SU-DHL-6 (cell line): ENCODE measurements at regions not wholly inside any gene's neighbourhood (a gene's known extent, or its start where the extent isn't known, plus 50 kb on each side); places are given as distances from the start of the nearest gene placed in this dataset.

Experiments
- H2AFZ ChIP-seq: fragments of 200-600 bp; sonication (generic); 2 replicates; pipeline ENCODE4 v1.6.1; 2014; ENCODE audit warnings: low read depth, mild to moderate bottlenecking, moderate library complexity, mixed read lengths, antibody characterized with exemption, low read length; ENCODE audit not compliant: severe bottlenecking
- H3F3A ChIP-seq: fragments of 200-600 bp; shearing (Covaris generic); 2 replicates; pipeline ENCODE4 v1.6.0; 2016; ENCODE audit warnings: antibody characterized with exemption, mild to moderate bottlenecking; ENCODE audit not compliant: insufficient read depth
- H3K27ac ChIP-seq: fragments of 200-600 bp; sonication (generic); 2 replicates; pipeline ENCODE4 v1.5.1; 2016; ENCODE audit warnings: low read depth, mild to moderate bottlenecking, low read length, moderate library complexity, mixed read lengths
- H3K27me3 ChIP-seq: fragments of 200-600 bp; sonication (generic), shearing (Covaris generic); 2 replicates; pipeline ENCODE4 v1.6.0; 2014; ENCODE audit warnings: mild to moderate bottlenecking, low read length
- H3K36me3 ChIP-seq: fragments of 200-600 bp; sonication (generic); 2 replicates; pipeline ENCODE4 v1.6.1; 2014; ENCODE audit warnings: mild to moderate bottlenecking, low read length, mixed read lengths
- H3K4me2 ChIP-seq: fragments of 300-600, 200-600 bp; shearing (Covaris generic), sonication (generic); 2 replicates; pipeline ENCODE4 v1.6.0; 2014; ENCODE audit warnings: low read length, low read depth, mild to moderate bottlenecking; ENCODE audit not compliant: poor library complexity, severe bottlenecking
- H3K4me3 ChIP-seq: fragments of 200-600 bp; sonication (generic); 2 replicates; pipeline ENCODE4 v1.5.1; 2014; ENCODE audit warnings: antibody characterized with exemption, low read length, mild to moderate bottlenecking, mixed read lengths; ENCODE audit not compliant: insufficient read depth, poor library complexity, severe bottlenecking
- H3K79me2 ChIP-seq: fragments of 200-600 bp; sonication (generic); 2 replicates; pipeline ENCODE4 v1.6.1; 2014; ENCODE audit warnings: mild to moderate bottlenecking, low read length, moderate library complexity; ENCODE audit not compliant: insufficient read depth
- H3K9ac ChIP-seq: fragments of 200-600 bp; sonication (generic); 2 replicates; pipeline ENCODE4 v1.7.0; 2014; ENCODE audit warnings: mild to moderate bottlenecking, low read length
- H3K9me2 ChIP-seq: fragments of 200-600 bp; sonication (generic); replicated peaks from 2 replicates; pipeline ENCODE4 v1.6.1; 2014; ENCODE audit warnings: low read length; ENCODE audit not compliant: insufficient read depth
- H3K9me3 ChIP-seq: fragments of 200-600 bp; sonication (generic); 2 replicates; pipeline ENCODE4 v1.6.1; 2014; ENCODE audit warnings: low read length, mixed read lengths; ENCODE audit not compliant: insufficient read depth
- H4K20me1 ChIP-seq: fragments of 200-600 bp; sonication (generic); 2 replicates; pipeline ENCODE4 v1.6.1; 2014; ENCODE audit warnings: low read depth, mild to moderate bottlenecking, antibody characterized with exemption, low read length, moderate library complexity, mixed read lengths
- EZH2phosphoT487 ChIP-seq: fragments of 200-600 bp; sonication (generic), shearing (Covaris generic); conservative IDR thresholded peaks from 2 replicates; pipeline ENCODE4 v1.6.1; 2018; ENCODE audit warnings: mild to moderate bottlenecking, antibody characterized with exemption, low read length, moderate library complexity, mixed read lengths
- TF ChIP-seq, protein P1 (sequence below): fragments of 200-600 bp; sonication (generic); IDR thresholded peaks from one replicate; pipeline ENCODE4 v1.5.1; 2017; ENCODE audit warnings: antibody characterized with exemption, mild to moderate bottlenecking, low read length, moderate library complexity; ENCODE audit not compliant: insufficient read depth, poor library complexity, severe bottlenecking

DNA sequence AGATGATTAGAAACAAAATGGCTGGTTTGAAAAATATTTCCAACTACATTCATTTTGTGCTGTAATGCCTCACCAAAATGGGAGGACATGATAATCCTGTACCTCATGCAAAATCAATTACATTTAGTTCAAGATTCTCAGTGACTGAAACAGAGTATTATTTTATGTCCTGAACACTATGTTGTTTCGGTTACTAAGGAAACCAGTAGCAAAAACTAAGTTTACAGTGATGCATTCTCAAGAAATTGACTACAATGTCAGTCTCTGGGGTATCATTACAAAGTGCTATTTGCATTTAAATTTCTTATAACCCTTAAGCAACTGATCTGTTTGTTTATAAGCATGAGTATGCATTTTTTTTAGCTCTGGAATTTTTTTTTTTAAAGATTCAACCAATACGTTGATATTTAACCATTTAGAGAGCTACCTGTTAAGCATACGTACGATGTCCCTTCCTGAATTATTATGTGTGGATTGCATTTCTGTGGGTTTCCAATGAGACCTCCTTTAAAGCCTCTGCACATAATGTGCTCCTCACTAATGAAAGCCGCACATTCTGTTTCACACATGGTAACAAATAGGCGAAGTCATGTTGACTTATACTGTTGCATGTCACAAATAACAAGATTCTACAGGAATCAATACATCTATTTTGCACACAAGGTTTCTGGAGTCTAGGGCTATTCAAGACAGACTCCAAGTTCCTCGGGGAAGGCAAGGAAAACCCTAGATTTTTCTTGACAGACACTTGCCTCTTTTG, 1035.7 kb downstream of the ADGRL2 start:
- no peaks in the 10 kb centered on the region for H3F3A ChIP-seq
- no peak for TF ChIP-seq EZH2phosphoT487
- TF ChIP-seq, protein P1, sequence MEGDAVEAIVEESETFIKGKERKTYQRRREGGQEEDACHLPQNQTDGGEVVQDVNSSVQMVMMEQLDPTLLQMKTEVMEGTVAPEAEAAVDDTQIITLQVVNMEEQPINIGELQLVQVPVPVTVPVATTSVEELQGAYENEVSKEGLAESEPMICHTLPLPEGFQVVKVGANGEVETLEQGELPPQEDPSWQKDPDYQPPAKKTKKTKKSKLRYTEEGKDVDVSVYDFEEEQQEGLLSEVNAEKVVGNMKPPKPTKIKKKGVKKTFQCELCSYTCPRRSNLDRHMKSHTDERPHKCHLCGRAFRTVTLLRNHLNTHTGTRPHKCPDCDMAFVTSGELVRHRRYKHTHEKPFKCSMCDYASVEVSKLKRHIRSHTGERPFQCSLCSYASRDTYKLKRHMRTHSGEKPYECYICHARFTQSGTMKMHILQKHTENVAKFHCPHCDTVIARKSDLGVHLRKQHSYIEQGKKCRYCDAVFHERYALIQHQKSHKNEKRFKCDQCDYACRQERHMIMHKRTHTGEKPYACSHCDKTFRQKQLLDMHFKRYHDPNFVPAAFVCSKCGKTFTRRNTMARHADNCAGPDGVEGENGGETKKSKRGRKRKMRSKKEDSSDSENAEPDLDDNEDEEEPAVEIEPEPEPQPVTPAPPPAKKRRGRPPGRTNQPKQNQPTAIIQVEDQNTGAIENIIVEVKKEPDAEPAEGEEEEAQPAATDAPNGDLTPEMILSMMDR: no peak
- no peak overlapping the region for H3K9ac ChIP-seq
- no peak overlapping the region for H3K4me3 ChIP-seq
- no peaks in the 10 kb centered on the region for H3K9me2 ChIP-seq
- H3K9me3 ChIP-seq: no peaks in the 10 kb centered on the region
- H3K4me2 ChIP-seq: no peak overlapping the region
- H3K27ac ChIP-seq: no peak overlapping the region
- H3K36me3 ChIP-seq: no peaks in the 10 kb centered on the region
- no peaks in the 10 kb centered on the region for H4K20me1 ChIP-seq
- no peaks in the 10 kb centered on the region for H3K27me3 ChIP-seq
- H3K79me2 ChIP-seq: no peaks in the 10 kb centered on the region
- H2AFZ ChIP-seq: no peak overlapping the region

DNA sequence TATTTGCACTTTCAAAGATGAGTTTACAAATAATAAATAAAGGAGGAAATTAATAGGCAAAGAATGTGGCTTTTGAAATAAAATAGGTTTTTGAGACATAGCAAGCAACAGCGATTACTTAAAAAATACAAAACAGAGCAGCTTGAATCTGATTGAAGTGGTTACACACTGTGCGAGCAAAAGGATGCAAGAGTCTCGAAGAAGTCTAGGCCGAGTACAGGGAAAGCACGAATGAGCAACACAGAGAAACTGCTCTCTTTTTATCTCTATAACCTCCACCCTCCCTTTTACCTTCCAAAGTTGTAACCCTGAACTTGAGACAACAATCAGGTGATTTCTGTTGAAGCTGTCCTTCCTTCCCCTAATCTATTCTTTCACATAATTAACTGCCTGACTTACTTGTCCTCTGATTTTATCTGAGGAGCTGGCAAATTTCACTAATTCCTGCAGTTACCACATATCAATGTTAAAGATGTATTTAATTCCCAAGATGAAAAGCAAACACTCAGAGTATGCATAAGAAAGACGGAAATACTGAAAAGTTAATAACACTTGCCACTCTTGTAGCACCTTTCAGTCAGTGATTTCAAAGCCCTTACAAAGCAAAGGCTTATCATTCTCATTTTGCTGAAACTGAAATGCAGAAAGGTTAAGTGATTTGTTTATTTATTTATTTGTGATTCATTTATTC, 1030.1 kb downstream of the ADGRL2 start:
- no peaks in the 10 kb centered on the region for H3K9me3 ChIP-seq
- no peaks in the 10 kb centered on the region for H3K9me2 ChIP-seq
- no peaks in the 10 kb centered on the region for H4K20me1 ChIP-seq
- no peaks in the 10 kb centered on the region for H3K79me2 ChIP-seq
- H3K27ac ChIP-seq: no peak overlapping the region
- no peak overlapping the region for H2AFZ ChIP-seq
- H3K36me3 ChIP-seq: no peaks in the 10 kb centered on the region
- no peak overlapping the region for H3K9ac ChIP-seq
- H3K27me3 ChIP-seq: no peaks in the 10 kb centered on the region
- no peak overlapping the region for H3K4me2 ChIP-seq
- no peak overlapping the region for H3K4me3 ChIP-seq
- no peaks in the 10 kb centered on the region for H3F3A ChIP-seq
- no peak for TF ChIP-seq EZH2phosphoT487
- TF ChIP-seq, protein P1: no peak

DNA sequence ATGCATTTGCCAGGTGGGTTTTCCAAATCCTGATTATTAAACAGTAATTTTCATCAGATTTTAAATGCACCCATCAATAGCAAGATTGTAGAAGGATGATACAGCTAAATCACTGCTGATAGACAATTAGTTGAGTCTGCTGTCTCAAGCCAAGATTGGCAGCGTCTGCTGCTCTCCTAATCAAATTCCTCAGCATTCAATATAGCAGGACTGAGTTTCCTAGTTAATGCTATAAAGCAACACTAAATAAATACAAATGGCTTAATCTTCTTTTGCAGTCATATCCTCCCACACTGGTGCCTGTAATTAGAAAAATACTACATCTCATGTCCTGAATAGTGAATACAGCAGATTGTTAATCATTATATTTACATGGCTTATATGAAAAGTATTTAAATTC, 1028.8 kb downstream of the ADGRL2 start:
- no peaks in the 10 kb centered on the region for H3F3A ChIP-seq
- TF ChIP-seq, protein P1: no peak
- no peak for TF ChIP-seq EZH2phosphoT487
- H3K4me3 ChIP-seq: no peak overlapping the region
- no peaks in the 10 kb centered on the region for H3K27me3 ChIP-seq
- H2AFZ ChIP-seq: no peak overlapping the region
- no peaks in the 10 kb centered on the region for H3K9me3 ChIP-seq
- no peak overlapping the region for H3K27ac ChIP-seq
- H3K4me2 ChIP-seq: no peak overlapping the region
- no peaks in the 10 kb centered on the region for H3K9me2 ChIP-seq
- no peaks in the 10 kb centered on the region for H3K79me2 ChIP-seq
- no peak overlapping the region for H3K9ac ChIP-seq
- H4K20me1 ChIP-seq: no peaks in the 10 kb centered on the region
- no peaks in the 10 kb centered on the region for H3K36me3 ChIP-seq
